OCI-LY7 (cell line): ENCODE measurements at regions not wholly inside any gene's neighbourhood (a gene's known extent, or its start where the extent isn't known, plus 50 kb on each side); places are given as distances from the start of the nearest gene placed in this dataset.
"Not testable (repeated sequence)": the region's sequence is repeated elsewhere in the genome, so short reads cannot be mapped to it uniquely, and the experiment has no call there.

Source experiments
- BruUV-seq: library from RNA; stranded (reverse); fragments of 400-500 nt; replicated peaks from 2 replicates; lab custom pipeline; 2021; lab: Mats Ljungman, UMichigan
- CTCF ChIA-PET: fragments of 300-600 bp; sonication (Branson Sonifier 250); formaldehyde crosslinking; loops from one replicate; lab custom pipeline; 2022; ENCODE audit warnings: antibody characterized with exemption; ENCODE audit not compliant: unreplicated experiment; lab: Charles Lee
- POLR2A ChIA-PET: fragments of 300-600 bp; sonication (Branson Sonifier 250); formaldehyde crosslinking; loops from one replicate; lab custom pipeline; 2022; ENCODE audit warnings: antibody characterized with exemption; lab: Charles Lee
- DNase-seq: peaks from one replicate; pipeline ENCODE4 v3.0.0-alpha.2; 2015; ENCODE audit warnings: low spot score
- H2AFZ ChIP-seq: fragments of 200-600 bp; sonication (generic), shearing (Covaris generic); 2 replicates; pipeline ENCODE4 v1.6.1; 2014; ENCODE audit warnings: mild to moderate bottlenecking, antibody characterized with exemption, low read length, moderate library complexity
- H3K27ac ChIP-seq: fragments of 200-600 bp; sonication (generic); 2 replicates; pipeline ENCODE4 v1.5.1; 2014; ENCODE audit warnings: mixed run types, low read depth, mild to moderate bottlenecking, moderate library complexity, low read length, inconsistent platforms; ENCODE audit not compliant: poor library complexity, severe bottlenecking
- H3K36me3 ChIP-seq: fragments of 200-600 bp; sonication (generic); 2 replicates; pipeline ENCODE4 v1.6.1; 2014; ENCODE audit warnings: mild to moderate bottlenecking, antibody characterized with exemption, low read length, moderate library complexity, mixed read lengths; ENCODE audit not compliant: insufficient read depth
- H3K4me1 ChIP-seq: fragments of 200-600 bp; sonication (generic); 2 replicates; pipeline ENCODE4 v1.5.1; 2014; ENCODE audit warnings: mild to moderate bottlenecking, low read length; ENCODE audit not compliant: insufficient read depth, poor library complexity, severe bottlenecking
- H3K4me2 ChIP-seq: fragments of 200-600 bp; sonication (generic); 2 replicates; pipeline ENCODE4 v1.6.1; 2014; ENCODE audit warnings: mild to moderate bottlenecking, low read length
- H3K4me3 ChIP-seq: fragments of 200-600 bp; sonication (generic); 2 replicates; pipeline ENCODE4 v1.5.1; 2014; ENCODE audit warnings: mild to moderate bottlenecking, low read depth, low read length; ENCODE audit not compliant: poor library complexity, severe bottlenecking
- H3K79me2 ChIP-seq: fragments of 200-600 bp; sonication (generic); 2 replicates; pipeline ENCODE4 v1.6.1; 2016; ENCODE audit warnings: low read depth, mild to moderate bottlenecking, low read length, moderate library complexity, mixed read lengths; ENCODE audit not compliant: insufficient read depth
- H3K9me2 ChIP-seq: fragments of 200-600 bp; sonication (generic); 2 replicates; pipeline ENCODE4 v1.6.1; 2016; ENCODE audit warnings: mild to moderate bottlenecking, low read length, mixed read lengths; ENCODE audit not compliant: insufficient read depth
- H3K9me3 ChIP-seq: fragments of 200-600 bp; sonication (generic); 2 replicates; pipeline ENCODE4 v1.6.1; 2014; ENCODE audit warnings: mild to moderate bottlenecking, mixed run types, low read length, mixed read lengths
- H4K20me1 ChIP-seq: fragments of 200-600 bp; sonication (generic); 2 replicates; pipeline ENCODE4 v1.6.1; 2014; ENCODE audit warnings: mild to moderate bottlenecking, antibody characterized with exemption, low read length, moderate library complexity, mixed read lengths; ENCODE audit not compliant: insufficient read depth
- CTCF ChIP-seq: fragments of 200-600 bp; sonication (generic); conservative IDR thresholded peaks from 2 replicates; pipeline ENCODE4 v1.5.1; 2014; ENCODE audit warnings: mild to moderate bottlenecking, antibody characterized with exemption, low read length, moderate library complexity, mixed read lengths
- EZH2phosphoT487 ChIP-seq: fragments of 200-600 bp; sonication (generic); IDR thresholded peaks from 2 replicates; pipeline ENCODE4 v1.6.1; 2018; ENCODE audit warnings: low read depth, borderline replicate concordance, mild to moderate bottlenecking, mixed run types, antibody characterized with exemption, low read length, moderate library complexity, mixed read lengths
- intact Hi-C: fragments of 100-400 bp; cut with micrococcal nuclease; formaldehyde crosslinking; loops from one replicate; pipeline ENCODE4 v1.10.0; 2022; ENCODE audit not compliant: unreplicated experiment

- no peaks in the 10 kb centered on the region for H3K79me2 ChIP-seq
- no peak overlapping the region for H2AFZ ChIP-seq
- no peak overlapping the region for H3K27ac ChIP-seq
- H3K36me3 ChIP-seq: no peaks in the 10 kb centered on the region
- H3K9me3 ChIP-seq: no peaks in the 10 kb centered on the region
- POLR2A ChIA-PET: no interaction called here
- TF ChIP-seq CTCF (no peak), EZH2phosphoT487 (no peak)
- H3K4me3 ChIP-seq: no peak overlapping the region
- no peak overlapping the region for H3K4me2 ChIP-seq
- DNase-seq: no peak
- no peaks in the 10 kb centered on the region for H3K4me1 ChIP-seq
- no peaks in the 10 kb centered on the region for H4K20me1 ChIP-seq
- intact Hi-C loops: no loop called here
- CTCF ChIA-PET: no interaction called here
- H3K9me2 ChIP-seq: no peaks in the 10 kb centered on the region
- BruUV-seq: no TSS peak
Measured at GRCh38 chr9:97793067-97793466, 60.0 kb upstream of the FOXE1 start.

- Histone ChIP-seq H3K9me3 (no peaks in the 10 kb centered on the region), H3K4me3 (no peak overlapping the region), H3K36me3 (no peaks in the 10 kb centered on the region), H3K9me2 (no peaks in the 10 kb centered on the region), H2AFZ (no peak overlapping the region), H3K4me1 (no peaks in the 10 kb centered on the region), H3K79me2 (no peaks in the 10 kb centered on the region), H3K4me2 (no peak overlapping the region), H4K20me1 (no peaks in the 10 kb centered on the region), H3K27ac (no peak overlapping the region)
- ChIA-PET CTCF (interaction anchor here (0.6 kb wide), 1 partner anchor 8 kb away, joined by 3 read pairs; no protein-coding TSS in a partner anchor), POLR2A (no interaction called here)
- BruUV-seq: no TSS peak
- no peak for DNase-seq
- no peak for TF ChIP-seq CTCF
- no peak for TF ChIP-seq EZH2phosphoT487
- intact Hi-C loops: no loop called here
Measured at GRCh38 chr9:97794666-97795065, 58.4 kb upstream of the FOXE1 start.

GRCh38 chr9:97796176-97796575 is 56.9 kb upstream of the FOXE1 start:
- BruUV-seq, intact Hi-C loops, CTCF ChIA-PET, H3K4me3 ChIP-seq, POLR2A ChIA-PET, H3K4me1 ChIP-seq, H3K4me2 ChIP-seq, H3K79me2 ChIP-seq, H3K36me3 ChIP-seq, H4K20me1 ChIP-seq, DNase-seq, H3K9me3 ChIP-seq, H2AFZ ChIP-seq, H3K9me2 ChIP-seq, H3K27ac ChIP-seq: not testable (repeated sequence)
